ENCODE measurements at regions not wholly inside any gene's neighbourhood (a gene's known extent, or its start where the extent isn't known, plus 50 kb on each side); places are given as distances from the start of the nearest gene placed in this dataset.

GRCh38 chr10:128811511-128811910 is 655.5 kb upstream of the MGMT start:
- no peak for DNase-seq (ENCODE audit: low read depth)

GRCh38 chr10:128812000-128812399 is 655.0 kb upstream of the MGMT start:
- no peak for DNase-seq (ENCODE audit: low read depth)

GRCh38 chr10:128813574-128813973 is 653.5 kb upstream of the MGMT start:
- no peak for DNase-seq (ENCODE audit: low read depth)

GRCh38 chr10:128814024-128814423 is 653.0 kb upstream of the MGMT start:
- DNase-seq (ENCODE audit: low read depth): no peak

- no peak for DNase-seq (ENCODE audit: low read depth)
Measured at GRCh38 chr10:128814782-128815181, 652.3 kb upstream of the MGMT start.

- DNase-seq (ENCODE audit: low read depth): no peak
Measured at GRCh38 chr10:128816726-128817125, 650.3 kb upstream of the MGMT start.

GRCh38 chr10:128817636-128818035 is 649.4 kb upstream of the MGMT start:
- no peak for DNase-seq (ENCODE audit: low read depth)

GRCh38 chr10:128820663-128821062 is 646.4 kb upstream of the MGMT start:
- DNase-seq (ENCODE audit: low read depth): no peak

GRCh38 chr10:128823201-128823600 is 643.8 kb upstream of the MGMT start:
- DNase-seq (ENCODE audit: low read depth): no peak

- no peak for DNase-seq (ENCODE audit: low read depth)
Measured at GRCh38 chr10:128825626-128826025, 641.4 kb upstream of the MGMT start.

- DNase-seq (ENCODE audit: low read depth): no peak
Measured at GRCh38 chr10:128833671-128834070, 633.4 kb upstream of the MGMT start.

- DNase-seq (ENCODE audit: low read depth): no peak
Measured at GRCh38 chr10:128835361-128835760, 631.7 kb upstream of the MGMT start.

- DNase-seq (ENCODE audit: low read depth): no peak
Measured at GRCh38 chr10:128837478-128837877, 629.6 kb upstream of the MGMT start.

GRCh38 chr10:128839134-128839533 is 627.9 kb upstream of the MGMT start:
- DNase-seq (ENCODE audit: low read depth): no peak

- no peak for DNase-seq (ENCODE audit: low read depth)
Measured at GRCh38 chr10:128839701-128840100, 627.3 kb upstream of the MGMT start.

- DNase-seq (ENCODE audit: low read depth): no peak
Measured at GRCh38 chr10:128843972-128844371, 623.1 kb upstream of the MGMT start.

- DNase-seq (ENCODE audit: low read depth): no peak
Measured at GRCh38 chr10:128846927-128847326, 620.1 kb upstream of the MGMT start.

- DNase-seq (ENCODE audit: low read depth): no peak
Measured at GRCh38 chr10:128848810-128849209, 618.2 kb upstream of the MGMT start.

- DNase-seq (ENCODE audit: low read depth): no peak
Measured at GRCh38 chr10:128850647-128851046, 616.4 kb upstream of the MGMT start.

- DNase-seq (ENCODE audit: low read depth): no peak
Measured at GRCh38 chr10:128851281-128851680, 615.8 kb upstream of the MGMT start.

- DNase-seq (ENCODE audit: low read depth): no peak
Measured at GRCh38 chr10:128851726-128852125, 615.3 kb upstream of the MGMT start.

- no peak for DNase-seq (ENCODE audit: low read depth)
Measured at GRCh38 chr10:128852449-128852848, 614.6 kb upstream of the MGMT start.

GRCh38 chr10:128852902-128853301 is 614.1 kb upstream of the MGMT start:
- DNase-seq (ENCODE audit: low read depth): no peak

GRCh38 chr10:128853537-128853936 is 613.5 kb upstream of the MGMT start:
- no peak for DNase-seq (ENCODE audit: low read depth)

- no peak for DNase-seq (ENCODE audit: low read depth)
Measured at GRCh38 chr10:128854204-128854603, 612.8 kb upstream of the MGMT start.
